WTC11 (cell line): ENCODE measurements at regions not wholly inside any gene's neighbourhood (a gene's known extent, or its start where the extent isn't known, plus 50 kb on each side); places are given as distances from the start of the nearest gene placed in this dataset.

ENCODE experiments used
- ATAC-seq: fragments of 200-7000 bp; cut with Tn5 transposase; 2 replicates; pipeline ENCODE4 v1.10.0; 2021; ENCODE audit warnings: mild to moderate bottlenecking, moderate library complexity
- CTCF ChIA-PET: fragments of 300-600 bp; sonication (Branson Sonifier 250); formaldehyde crosslinking; loops from one replicate; lab custom pipeline; 2021; ENCODE audit warnings: antibody characterized with exemption; lab: Charles Lee
- POLR2A ChIA-PET: fragments of 350-600 bp; sonication (Branson Sonifier 250); formaldehyde crosslinking; loops from one replicate; lab custom pipeline; 2021; ENCODE audit warnings: antibody characterized with exemption; lab: Charles Lee
- DNase-seq: peaks from one replicate; pipeline ENCODE4 v3.0.0; 2021; ENCODE audit warnings: low spot score
- H3K27ac Mint-ChIP-seq: 2 replicates; pipeline ENCODE4 v1.8.0; 2021; ENCODE audit warnings: mixed read lengths
- H3K27me3 Mint-ChIP-seq: 2 replicates; pipeline ENCODE4 v1.8.0; 2021; ENCODE audit warnings: low read depth, mild to moderate bottlenecking, moderate library complexity, mixed read lengths
- H3K36me3 Mint-ChIP-seq: 2 replicates; pipeline ENCODE4 v1.8.0; 2021; ENCODE audit warnings: mixed read lengths
- H3K4me1 Mint-ChIP-seq: 2 replicates; pipeline ENCODE4 v1.8.0; 2022; ENCODE audit warnings: mixed read lengths
- H3K4me3 Mint-ChIP-seq: 2 replicates; pipeline ENCODE4 v1.8.0; 2021; ENCODE audit warnings: mild to moderate bottlenecking, moderate library complexity, mixed read lengths
- H3K9me3 Mint-ChIP-seq: 2 replicates; pipeline ENCODE4 v1.8.0; 2021; ENCODE audit warnings: mixed read lengths
- CBFB ChIP-seq: sonication (generic); formaldehyde crosslinking; IDR thresholded peaks from 2 replicates; pipeline ENCODE4 v1.8.1; 2022; ENCODE audit warnings: mild to moderate bottlenecking, low read depth, missing genetic modification reagents
- FOXP1 ChIP-seq: sonication (generic); formaldehyde crosslinking; IDR thresholded peaks from 2 replicates; pipeline ENCODE4 v1.8.0; 2022; ENCODE audit warnings: missing genetic modification reagents, mild to moderate bottlenecking, moderate library complexity, borderline replicate concordance
- GABPB1 ChIP-seq: sonication (generic); formaldehyde crosslinking; IDR thresholded peaks from 2 replicates; pipeline ENCODE4 v1.8.1; 2023; ENCODE audit warnings: mild to moderate bottlenecking, missing genetic modification reagents
- GRHL2 ChIP-seq: fragments of 250-450 bp; sonication (Bioruptor Pico); IDR thresholded peaks from 2 replicates; pipeline ENCODE4 v1.8.0; 2022; ENCODE audit warnings: mild to moderate bottlenecking, moderate library complexity; ENCODE audit not compliant: insufficient replicate concordance, severe bottlenecking
- IRF2 ChIP-seq: sonication (generic); formaldehyde crosslinking; IDR thresholded peaks from 2 replicates; pipeline ENCODE4 v1.8.0; 2022; ENCODE audit warnings: low read depth, missing genetic modification reagents, borderline replicate concordance
- JAZF1 ChIP-seq: fragments of 250-450 bp; sonication (Bioruptor Pico); IDR thresholded peaks from 2 replicates; pipeline ENCODE4 v1.9.0; 2021; ENCODE audit warnings: moderate library complexity, mild to moderate bottlenecking, inconsistent platforms
- MYBL2 ChIP-seq: sonication (generic); formaldehyde crosslinking; IDR thresholded peaks from 2 replicates; pipeline ENCODE4 v1.8.1; 2023; ENCODE audit warnings: mild to moderate bottlenecking, moderate library complexity, missing genetic modification reagents
- NFYB ChIP-seq: sonication (generic); formaldehyde crosslinking; conservative IDR thresholded peaks from 2 replicates; pipeline ENCODE4 v1.8.0; 2022; ENCODE audit warnings: low read depth, missing genetic modification reagents
- RELA ChIP-seq: sonication (generic); formaldehyde crosslinking; IDR thresholded peaks from 2 replicates; pipeline ENCODE4 v1.8.1; 2022; ENCODE audit warnings: missing genetic modification reagents, mild to moderate bottlenecking, borderline replicate concordance
- TCF7 ChIP-seq: sonication (generic); formaldehyde crosslinking; IDR thresholded peaks from 2 replicates; pipeline ENCODE4 v1.8.0; 2022; ENCODE audit warnings: mild to moderate bottlenecking, low read depth, missing genetic modification reagents, moderate library complexity
- TP53 ChIP-seq: sonication (generic); formaldehyde crosslinking; IDR thresholded peaks from 2 replicates; pipeline ENCODE4 v1.8.1; 2023; ENCODE audit warnings: mild to moderate bottlenecking, missing genetic modification reagents
- ZNF138 ChIP-seq: sonication (generic); formaldehyde crosslinking; conservative IDR thresholded peaks from 2 replicates; pipeline ENCODE4 v1.8.1; 2022; ENCODE audit warnings: mild to moderate bottlenecking, moderate library complexity, missing genetic modification reagents
- TF ChIP-seq, protein P1 (sequence below): sonication (generic); formaldehyde crosslinking; IDR thresholded peaks from 2 replicates; pipeline ENCODE4 v1.8.1; 2023; ENCODE audit warnings: mild to moderate bottlenecking, missing genetic modification reagents
- TF ChIP-seq, protein P2 (sequence below): sonication (generic); formaldehyde crosslinking; IDR thresholded peaks from 2 replicates; pipeline ENCODE4 v1.8.1; 2022; ENCODE audit warnings: missing genetic modification reagents, borderline replicate concordance
- TF ChIP-seq, protein P3 (sequence below): sonication (generic); formaldehyde crosslinking; IDR thresholded peaks from 2 replicates; pipeline ENCODE4 v1.8.0; 2022; ENCODE audit warnings: mild to moderate bottlenecking, missing genetic modification reagents
- TF ChIP-seq, protein P4 (sequence below): sonication (generic); formaldehyde crosslinking; IDR thresholded peaks from 2 replicates; pipeline ENCODE4 v1.8.1; 2023; ENCODE audit warnings: mild to moderate bottlenecking, moderate library complexity, missing genetic modification reagents
- TF ChIP-seq, protein P5 (sequence below): sonication (generic); formaldehyde crosslinking; IDR thresholded peaks from 2 replicates; pipeline ENCODE4 v1.8.0; 2022; ENCODE audit warnings: missing genetic modification reagents
- TF ChIP-seq, protein P6 (sequence below): sonication (generic); formaldehyde crosslinking; IDR thresholded peaks from 2 replicates; pipeline ENCODE4 v1.8.0; 2022; ENCODE audit warnings: mild to moderate bottlenecking, missing genetic modification reagents
- TF ChIP-seq, protein P7 (sequence below): sonication (generic); formaldehyde crosslinking; conservative IDR thresholded peaks from 2 replicates; pipeline ENCODE4 v1.8.1; 2023; ENCODE audit warnings: mild to moderate bottlenecking, low read depth, missing genetic modification reagents, moderate library complexity
- TF ChIP-seq, protein P8 (sequence below): sonication (generic); formaldehyde crosslinking; IDR thresholded peaks from 2 replicates; pipeline ENCODE4 v1.8.0; 2022; ENCODE audit warnings: mild to moderate bottlenecking, missing genetic modification reagents

DNA sequence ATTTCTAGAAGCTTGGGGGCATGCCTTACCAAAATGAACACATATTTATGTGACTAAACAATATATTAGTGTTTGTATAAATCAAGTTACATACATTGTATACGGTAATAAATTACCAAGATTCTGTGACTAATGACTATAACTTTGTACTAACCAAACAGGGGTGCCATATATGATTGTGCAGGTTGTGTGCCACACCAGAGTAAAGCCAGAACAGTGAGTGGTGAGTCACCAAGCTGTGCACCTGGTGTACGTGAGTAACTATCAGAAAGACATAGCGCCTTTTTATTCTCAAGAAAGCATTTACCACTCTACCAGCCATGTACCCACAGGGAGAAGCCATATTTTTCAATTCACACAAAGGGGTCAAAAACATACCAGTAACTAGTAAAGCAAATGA is 453.2 kb upstream of the PIK3C3 start:
- H3K9me3 Mint-ChIP-seq = no peaks in the 10 kb centered on the region
- ATAC-seq (no peak), DNase-seq (no peak)
- H3K4me1 Mint-ChIP-seq = peaks cover 9% of the 10 kb centered on the region
- H3K4me3 Mint-ChIP-seq = no peak overlapping the region
- H3K36me3 Mint-ChIP-seq = no peaks in the 10 kb centered on the region
- CTCF ChIA-PET = no interaction called here
- TF ChIP-seq, protein P1, sequence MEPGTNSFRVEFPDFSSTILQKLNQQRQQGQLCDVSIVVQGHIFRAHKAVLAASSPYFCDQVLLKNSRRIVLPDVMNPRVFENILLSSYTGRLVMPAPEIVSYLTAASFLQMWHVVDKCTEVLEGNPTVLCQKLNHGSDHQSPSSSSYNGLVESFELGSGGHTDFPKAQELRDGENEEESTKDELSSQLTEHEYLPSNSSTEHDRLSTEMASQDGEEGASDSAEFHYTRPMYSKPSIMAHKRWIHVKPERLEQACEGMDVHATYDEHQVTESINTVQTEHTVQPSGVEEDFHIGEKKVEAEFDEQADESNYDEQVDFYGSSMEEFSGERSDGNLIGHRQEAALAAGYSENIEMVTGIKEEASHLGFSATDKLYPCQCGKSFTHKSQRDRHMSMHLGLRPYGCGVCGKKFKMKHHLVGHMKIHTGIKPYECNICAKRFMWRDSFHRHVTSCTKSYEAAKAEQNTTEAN (CRISPR knock-in tag) = no peak
- no peak for TF ChIP-seq TCF7
- TF ChIP-seq, protein P2, sequence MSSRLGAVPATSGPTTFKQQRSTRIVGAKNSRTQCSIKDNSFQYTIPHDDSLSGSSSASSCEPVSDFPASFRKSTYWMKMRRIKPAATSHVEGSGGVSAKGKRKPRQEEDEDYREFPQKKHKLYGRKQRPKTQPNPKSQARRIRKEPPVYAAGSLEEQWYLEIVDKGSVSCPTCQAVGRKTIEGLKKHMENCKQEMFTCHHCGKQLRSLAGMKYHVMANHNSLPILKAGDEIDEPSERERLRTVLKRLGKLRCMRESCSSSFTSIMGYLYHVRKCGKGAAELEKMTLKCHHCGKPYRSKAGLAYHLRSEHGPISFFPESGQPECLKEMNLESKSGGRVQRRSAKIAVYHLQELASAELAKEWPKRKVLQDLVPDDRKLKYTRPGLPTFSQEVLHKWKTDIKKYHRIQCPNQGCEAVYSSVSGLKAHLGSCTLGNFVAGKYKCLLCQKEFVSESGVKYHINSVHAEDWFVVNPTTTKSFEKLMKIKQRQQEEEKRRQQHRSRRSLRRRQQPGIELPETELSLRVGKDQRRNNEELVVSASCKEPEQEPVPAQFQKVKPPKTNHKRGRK (CRISPR knock-in tag) = no peak
- no peak for TF ChIP-seq RELA (CRISPR knock-in tag)
- TF ChIP-seq, protein P3, sequence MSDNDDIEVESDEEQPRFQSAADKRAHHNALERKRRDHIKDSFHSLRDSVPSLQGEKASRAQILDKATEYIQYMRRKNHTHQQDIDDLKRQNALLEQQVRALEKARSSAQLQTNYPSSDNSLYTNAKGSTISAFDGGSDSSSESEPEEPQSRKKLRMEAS (CRISPR knock-in tag) = no peak
- TF ChIP-seq, protein P4, sequence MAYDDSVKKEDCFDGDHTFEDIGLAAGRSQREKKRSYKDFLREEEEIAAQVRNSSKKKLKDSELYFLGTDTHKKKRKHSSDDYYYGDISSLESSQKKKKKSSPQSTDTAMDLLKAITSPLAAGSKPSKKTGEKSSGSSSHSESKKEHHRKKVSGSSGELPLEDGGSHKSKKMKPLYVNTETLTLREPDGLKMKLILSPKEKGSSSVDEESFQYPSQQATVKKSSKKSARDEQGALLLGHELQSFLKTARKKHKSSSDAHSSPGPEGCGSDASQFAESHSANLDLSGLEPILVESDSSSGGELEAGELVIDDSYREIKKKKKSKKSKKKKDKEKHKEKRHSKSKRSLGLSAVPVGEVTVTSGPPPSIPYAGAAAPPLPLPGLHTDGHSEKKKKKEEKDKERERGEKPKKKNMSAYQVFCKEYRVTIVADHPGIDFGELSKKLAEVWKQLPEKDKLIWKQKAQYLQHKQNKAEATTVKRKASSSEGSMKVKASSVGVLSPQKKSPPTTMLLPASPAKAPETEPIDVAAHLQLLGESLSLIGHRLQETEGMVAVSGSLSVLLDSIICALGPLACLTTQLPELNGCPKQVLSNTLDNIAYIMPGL = no peak
- TF ChIP-seq, protein P5, sequence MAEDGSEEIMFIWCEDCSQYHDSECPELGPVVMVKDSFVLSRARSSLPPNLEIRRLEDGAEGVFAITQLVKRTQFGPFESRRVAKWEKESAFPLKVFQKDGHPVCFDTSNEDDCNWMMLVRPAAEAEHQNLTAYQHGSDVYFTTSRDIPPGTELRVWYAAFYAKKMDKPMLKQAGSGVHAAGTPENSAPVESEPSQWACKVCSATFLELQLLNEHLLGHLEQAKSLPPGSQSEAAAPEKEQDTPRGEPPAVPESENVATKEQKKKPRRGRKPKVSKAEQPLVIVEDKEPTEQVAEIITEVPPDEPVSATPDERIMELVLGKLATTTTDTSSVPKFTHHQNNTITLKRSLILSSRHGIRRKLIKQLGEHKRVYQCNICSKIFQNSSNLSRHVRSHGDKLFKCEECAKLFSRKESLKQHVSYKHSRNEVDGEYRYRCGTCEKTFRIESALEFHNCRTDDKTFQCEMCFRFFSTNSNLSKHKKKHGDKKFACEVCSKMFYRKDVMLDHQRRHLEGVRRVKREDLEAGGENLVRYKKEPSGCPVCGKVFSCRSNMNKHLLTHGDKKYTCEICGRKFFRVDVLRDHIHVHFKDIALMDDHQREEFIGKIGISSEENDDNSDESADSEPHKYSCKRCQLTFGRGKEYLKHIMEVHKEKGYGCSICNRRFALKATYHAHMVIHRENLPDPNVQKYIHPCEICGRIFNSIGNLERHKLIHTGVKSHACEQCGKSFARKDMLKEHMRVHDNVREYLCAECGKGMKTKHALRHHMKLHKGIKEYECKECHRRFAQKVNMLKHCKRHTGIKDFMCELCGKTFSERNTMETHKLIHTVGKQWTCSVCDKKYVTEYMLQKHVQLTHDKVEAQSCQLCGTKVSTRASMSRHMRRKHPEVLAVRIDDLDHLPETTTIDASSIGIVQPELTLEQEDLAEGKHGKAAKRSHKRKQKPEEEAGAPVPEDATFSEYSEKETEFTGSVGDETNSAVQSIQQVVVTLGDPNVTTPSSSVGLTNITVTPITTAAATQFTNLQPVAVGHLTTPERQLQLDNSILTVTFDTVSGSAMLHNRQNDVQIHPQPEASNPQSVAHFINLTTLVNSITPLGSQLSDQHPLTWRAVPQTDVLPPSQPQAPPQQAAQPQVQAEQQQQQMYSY (CRISPR knock-in tag) = no peak
- no peak for TF ChIP-seq MYBL2
- TF ChIP-seq GABPB1 = no peak
- H3K27ac Mint-ChIP-seq = no peak overlapping the region
- H3K27me3 Mint-ChIP-seq = no peaks in the 10 kb centered on the region
- POLR2A ChIA-PET = no interaction called here

DNA sequence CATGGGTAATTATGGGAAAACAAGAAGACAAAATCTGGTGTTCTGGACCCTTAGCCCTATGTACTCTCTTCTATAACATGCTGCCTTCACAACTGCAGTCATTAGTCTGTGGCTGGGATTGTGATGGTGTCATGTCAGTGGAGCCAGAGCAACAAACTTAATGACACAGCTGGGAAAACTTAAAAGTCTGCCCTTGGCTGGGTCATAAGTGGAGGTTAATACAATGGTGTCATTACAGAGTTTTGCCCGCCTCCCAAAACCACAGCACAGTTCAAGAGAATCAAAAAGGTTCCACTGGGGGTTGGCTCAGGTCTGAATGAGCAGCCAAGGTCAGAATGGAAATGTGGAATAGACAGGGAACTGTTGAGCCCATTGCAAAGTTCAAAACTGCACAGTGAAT is 455.7 kb upstream of the PIK3C3 start:
- ChIA-PET POLR2A (no interaction called here), CTCF (no interaction called here)
- H3K36me3 Mint-ChIP-seq = no peaks in the 10 kb centered on the region
- H3K4me3 Mint-ChIP-seq = no peak overlapping the region
- ATAC-seq = no peak
- H3K9me3 Mint-ChIP-seq = no peaks in the 10 kb centered on the region
- TF ChIP-seq GRHL2 (no peak), JAZF1 (CRISPR knock-in tag) (no peak), IRF2 (CRISPR knock-in tag) (no peak), FOXP1 (CRISPR knock-in tag) (no peak), CBFB (CRISPR knock-in tag) (no peak), NFYB (CRISPR knock-in tag) (no peak)
- H3K27me3 Mint-ChIP-seq = no peaks in the 10 kb centered on the region
- no peak overlapping the region for H3K27ac Mint-ChIP-seq
- H3K4me1 Mint-ChIP-seq = peaks cover 9% of the 10 kb centered on the region
- no peak for DNase-seq

DNA sequence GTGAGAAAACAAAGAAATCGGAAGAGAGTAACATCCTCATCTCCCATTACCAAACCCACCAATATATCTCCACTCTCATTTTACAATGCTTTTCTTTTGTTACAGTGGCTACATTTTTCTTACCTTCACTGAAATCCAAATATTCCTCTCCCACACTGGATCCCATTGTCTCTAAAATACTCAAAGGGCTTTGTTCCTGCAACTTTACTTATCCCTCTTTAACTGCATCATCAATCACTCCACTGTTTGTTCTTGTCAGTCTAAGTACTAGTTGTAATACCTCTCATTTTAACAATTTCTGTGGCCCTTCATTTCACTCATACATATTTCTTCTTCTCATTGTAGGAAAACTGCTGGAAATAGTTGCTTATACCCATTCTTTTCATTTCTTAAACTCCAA is 464.2 kb upstream of the PIK3C3 start:
- no peaks in the 10 kb centered on the region for H3K4me1 Mint-ChIP-seq
- H3K9me3 Mint-ChIP-seq = no peaks in the 10 kb centered on the region; the same call in 1 of the 2 replicates
- DNase-seq (no peak), ATAC-seq (no peak)
- CTCF ChIA-PET = no interaction called here
- no peaks in the 10 kb centered on the region for H3K27me3 Mint-ChIP-seq
- H3K27ac Mint-ChIP-seq = no peak overlapping the region; the same call in none of the 2 replicates
- H3K36me3 Mint-ChIP-seq = no peaks in the 10 kb centered on the region
- POLR2A ChIA-PET = no interaction called here
- no peak overlapping the region for H3K4me3 Mint-ChIP-seq
- TF ChIP-seq MYBL2 = no peak
- TF ChIP-seq, protein P6, sequence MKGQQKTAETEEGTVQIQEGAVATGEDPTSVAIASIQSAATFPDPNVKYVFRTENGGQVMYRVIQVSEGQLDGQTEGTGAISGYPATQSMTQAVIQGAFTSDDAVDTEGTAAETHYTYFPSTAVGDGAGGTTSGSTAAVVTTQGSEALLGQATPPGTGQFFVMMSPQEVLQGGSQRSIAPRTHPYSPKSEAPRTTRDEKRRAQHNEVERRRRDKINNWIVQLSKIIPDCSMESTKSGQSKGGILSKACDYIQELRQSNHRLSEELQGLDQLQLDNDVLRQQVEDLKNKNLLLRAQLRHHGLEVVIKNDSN (CRISPR knock-in tag) = no peak
- TF ChIP-seq TCF7 = no peak
- TF ChIP-seq, protein P7, sequence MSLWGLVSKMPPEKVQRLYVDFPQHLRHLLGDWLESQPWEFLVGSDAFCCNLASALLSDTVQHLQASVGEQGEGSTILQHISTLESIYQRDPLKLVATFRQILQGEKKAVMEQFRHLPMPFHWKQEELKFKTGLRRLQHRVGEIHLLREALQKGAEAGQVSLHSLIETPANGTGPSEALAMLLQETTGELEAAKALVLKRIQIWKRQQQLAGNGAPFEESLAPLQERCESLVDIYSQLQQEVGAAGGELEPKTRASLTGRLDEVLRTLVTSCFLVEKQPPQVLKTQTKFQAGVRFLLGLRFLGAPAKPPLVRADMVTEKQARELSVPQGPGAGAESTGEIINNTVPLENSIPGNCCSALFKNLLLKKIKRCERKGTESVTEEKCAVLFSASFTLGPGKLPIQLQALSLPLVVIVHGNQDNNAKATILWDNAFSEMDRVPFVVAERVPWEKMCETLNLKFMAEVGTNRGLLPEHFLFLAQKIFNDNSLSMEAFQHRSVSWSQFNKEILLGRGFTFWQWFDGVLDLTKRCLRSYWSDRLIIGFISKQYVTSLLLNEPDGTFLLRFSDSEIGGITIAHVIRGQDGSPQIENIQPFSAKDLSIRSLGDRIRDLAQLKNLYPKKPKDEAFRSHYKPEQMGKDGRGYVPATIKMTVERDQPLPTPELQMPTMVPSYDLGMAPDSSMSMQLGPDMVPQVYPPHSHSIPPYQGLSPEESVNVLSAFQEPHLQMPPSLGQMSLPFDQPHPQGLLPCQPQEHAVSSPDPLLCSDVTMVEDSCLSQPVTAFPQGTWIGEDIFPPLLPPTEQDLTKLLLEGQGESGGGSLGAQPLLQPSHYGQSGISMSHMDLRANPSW (CRISPR knock-in tag) = no peak
- no peak for TF ChIP-seq TP53 (CRISPR knock-in tag)
- no peak for TF ChIP-seq ZNF138 (CRISPR knock-in tag)
- TF ChIP-seq, protein P8, sequence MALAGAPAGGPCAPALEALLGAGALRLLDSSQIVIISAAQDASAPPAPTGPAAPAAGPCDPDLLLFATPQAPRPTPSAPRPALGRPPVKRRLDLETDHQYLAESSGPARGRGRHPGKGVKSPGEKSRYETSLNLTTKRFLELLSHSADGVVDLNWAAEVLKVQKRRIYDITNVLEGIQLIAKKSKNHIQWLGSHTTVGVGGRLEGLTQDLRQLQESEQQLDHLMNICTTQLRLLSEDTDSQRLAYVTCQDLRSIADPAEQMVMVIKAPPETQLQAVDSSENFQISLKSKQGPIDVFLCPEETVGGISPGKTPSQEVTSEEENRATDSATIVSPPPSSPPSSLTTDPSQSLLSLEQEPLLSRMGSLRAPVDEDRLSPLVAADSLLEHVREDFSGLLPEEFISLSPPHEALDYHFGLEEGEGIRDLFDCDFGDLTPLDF = no peak
